Liver (tissue), 3 donors: ENCODE measurements at regions not wholly inside any gene's neighbourhood (a gene's known extent, or its start where the extent isn't known, plus 50 kb on each side); places are given as distances from the start of the nearest gene placed in this dataset.

Source experiments
- FOXA2 ChIP-seq: IDR thresholded peaks from 2 replicates; pipeline ENCODE4 v1.6.1; 2016; ENCODE audit warnings: antibody characterized with exemption
- GABPA ChIP-seq, 2 donors: IDR thresholded peaks in 1 of 2; conservative IDR thresholded peaks in 1 of 2; 2 replicates each; pipeline ENCODE4 v1.6.1; 2016; ENCODE audit warnings: antibody characterized with exemption in 2 of 2, mild to moderate bottlenecking in 1 of 2, moderate library complexity in 1 of 2
- RAD21 ChIP-seq, 2 donors: IDR thresholded peaks; 2 replicates each; pipeline ENCODE4 v1.6.1; 2016; ENCODE audit warnings: antibody characterized with exemption in 2 of 2, mild to moderate bottlenecking in 2 of 2
- SP1 ChIP-seq: IDR thresholded peaks from 2 replicates; pipeline ENCODE4 v1.6.1; 2018; ENCODE audit warnings: antibody characterized with exemption, mild to moderate bottlenecking
- TAF1 ChIP-seq: conservative IDR thresholded peaks from 2 replicates; pipeline ENCODE4 v1.6.1; 2016; ENCODE audit warnings: antibody characterized with exemption, mild to moderate bottlenecking
- YY1 ChIP-seq: IDR thresholded peaks from 2 replicates; pipeline ENCODE4 v1.6.1; 2016; ENCODE audit warnings: antibody characterized with exemption, mild to moderate bottlenecking
- TF ChIP-seq, protein P1 (sequence below): fragments of 150-350 bp; IDR thresholded peaks from 2 replicates; pipeline ENCODE4 v1.5.1; 2017; ENCODE audit warnings: improper control_type of control experiment, low read depth, low read length; ENCODE audit not compliant: missing input control
- TF ChIP-seq, protein P2 (sequence below): IDR thresholded peaks from 2 replicates; pipeline ENCODE4 v1.6.1; 2016; ENCODE audit warnings: antibody characterized with exemption, mild to moderate bottlenecking
- TF ChIP-seq, protein P3 (sequence below): IDR thresholded peaks from 2 replicates; pipeline ENCODE4 v1.6.1; 2016; ENCODE audit warnings: antibody characterized with exemption
- TF ChIP-seq, protein P4 (sequence below): IDR thresholded peaks from 2 replicates; pipeline ENCODE4 v1.6.1; 2016; ENCODE audit warnings: antibody characterized with exemption
- donor health status: healthy.
- donor health status: healthy.

DNA sequence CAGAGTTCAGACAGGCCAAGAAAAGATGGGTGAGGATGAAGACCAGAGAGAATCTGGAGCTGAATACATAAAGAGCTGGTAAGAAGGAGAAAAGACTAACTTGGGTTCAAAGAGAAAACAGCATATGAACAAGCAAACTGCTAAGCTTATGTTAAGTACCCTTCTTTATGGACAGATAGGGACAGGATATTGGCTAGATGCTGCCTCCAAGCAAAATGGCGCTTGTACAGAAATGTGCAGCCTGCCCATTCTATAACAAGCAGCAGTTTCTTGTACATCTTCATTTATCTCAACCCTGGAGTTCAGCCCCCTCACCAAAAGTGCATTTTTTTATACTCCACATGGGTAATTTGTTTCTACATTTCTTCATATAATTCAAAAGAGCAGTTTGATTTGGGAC lies 184.5 kb downstream of the RMST start:
- TF ChIP-seq, protein P1, sequence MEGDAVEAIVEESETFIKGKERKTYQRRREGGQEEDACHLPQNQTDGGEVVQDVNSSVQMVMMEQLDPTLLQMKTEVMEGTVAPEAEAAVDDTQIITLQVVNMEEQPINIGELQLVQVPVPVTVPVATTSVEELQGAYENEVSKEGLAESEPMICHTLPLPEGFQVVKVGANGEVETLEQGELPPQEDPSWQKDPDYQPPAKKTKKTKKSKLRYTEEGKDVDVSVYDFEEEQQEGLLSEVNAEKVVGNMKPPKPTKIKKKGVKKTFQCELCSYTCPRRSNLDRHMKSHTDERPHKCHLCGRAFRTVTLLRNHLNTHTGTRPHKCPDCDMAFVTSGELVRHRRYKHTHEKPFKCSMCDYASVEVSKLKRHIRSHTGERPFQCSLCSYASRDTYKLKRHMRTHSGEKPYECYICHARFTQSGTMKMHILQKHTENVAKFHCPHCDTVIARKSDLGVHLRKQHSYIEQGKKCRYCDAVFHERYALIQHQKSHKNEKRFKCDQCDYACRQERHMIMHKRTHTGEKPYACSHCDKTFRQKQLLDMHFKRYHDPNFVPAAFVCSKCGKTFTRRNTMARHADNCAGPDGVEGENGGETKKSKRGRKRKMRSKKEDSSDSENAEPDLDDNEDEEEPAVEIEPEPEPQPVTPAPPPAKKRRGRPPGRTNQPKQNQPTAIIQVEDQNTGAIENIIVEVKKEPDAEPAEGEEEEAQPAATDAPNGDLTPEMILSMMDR = no peak
- TF ChIP-seq RAD21 (IDR thresholded peaks at IDR 0.05) (no peak), TAF1 (no peak), FOXA2 (no peak), YY1 (no peak), GABPA (IDR thresholded peaks at IDR 0.05 in 1 of 2, conservative IDR thresholded peaks at IDR 0.05 in 1 of 2) (no peak), SP1 (no peak)
- TF ChIP-seq, protein P2, sequence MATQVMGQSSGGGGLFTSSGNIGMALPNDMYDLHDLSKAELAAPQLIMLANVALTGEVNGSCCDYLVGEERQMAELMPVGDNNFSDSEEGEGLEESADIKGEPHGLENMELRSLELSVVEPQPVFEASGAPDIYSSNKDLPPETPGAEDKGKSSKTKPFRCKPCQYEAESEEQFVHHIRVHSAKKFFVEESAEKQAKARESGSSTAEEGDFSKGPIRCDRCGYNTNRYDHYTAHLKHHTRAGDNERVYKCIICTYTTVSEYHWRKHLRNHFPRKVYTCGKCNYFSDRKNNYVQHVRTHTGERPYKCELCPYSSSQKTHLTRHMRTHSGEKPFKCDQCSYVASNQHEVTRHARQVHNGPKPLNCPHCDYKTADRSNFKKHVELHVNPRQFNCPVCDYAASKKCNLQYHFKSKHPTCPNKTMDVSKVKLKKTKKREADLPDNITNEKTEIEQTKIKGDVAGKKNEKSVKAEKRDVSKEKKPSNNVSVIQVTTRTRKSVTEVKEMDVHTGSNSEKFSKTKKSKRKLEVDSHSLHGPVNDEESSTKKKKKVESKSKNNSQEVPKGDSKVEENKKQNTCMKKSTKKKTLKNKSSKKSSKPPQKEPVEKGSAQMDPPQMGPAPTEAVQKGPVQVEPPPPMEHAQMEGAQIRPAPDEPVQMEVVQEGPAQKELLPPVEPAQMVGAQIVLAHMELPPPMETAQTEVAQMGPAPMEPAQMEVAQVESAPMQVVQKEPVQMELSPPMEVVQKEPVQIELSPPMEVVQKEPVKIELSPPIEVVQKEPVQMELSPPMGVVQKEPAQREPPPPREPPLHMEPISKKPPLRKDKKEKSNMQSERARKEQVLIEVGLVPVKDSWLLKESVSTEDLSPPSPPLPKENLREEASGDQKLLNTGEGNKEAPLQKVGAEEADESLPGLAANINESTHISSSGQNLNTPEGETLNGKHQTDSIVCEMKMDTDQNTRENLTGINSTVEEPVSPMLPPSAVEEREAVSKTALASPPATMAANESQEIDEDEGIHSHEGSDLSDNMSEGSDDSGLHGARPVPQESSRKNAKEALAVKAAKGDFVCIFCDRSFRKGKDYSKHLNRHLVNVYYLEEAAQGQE = no peak
- TF ChIP-seq, protein P3, sequence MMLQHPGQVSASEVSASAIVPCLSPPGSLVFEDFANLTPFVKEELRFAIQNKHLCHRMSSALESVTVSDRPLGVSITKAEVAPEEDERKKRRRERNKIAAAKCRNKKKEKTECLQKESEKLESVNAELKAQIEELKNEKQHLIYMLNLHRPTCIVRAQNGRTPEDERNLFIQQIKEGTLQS = no peak
- TF ChIP-seq, protein P4, sequence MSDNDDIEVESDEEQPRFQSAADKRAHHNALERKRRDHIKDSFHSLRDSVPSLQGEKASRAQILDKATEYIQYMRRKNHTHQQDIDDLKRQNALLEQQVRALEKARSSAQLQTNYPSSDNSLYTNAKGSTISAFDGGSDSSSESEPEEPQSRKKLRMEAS = no peak
